ENCODE measurements at regions not wholly inside any gene's neighbourhood (a gene's known extent, or its start where the extent isn't known, plus 50 kb on each side); places are given as distances from the start of the nearest gene placed in this dataset.

- TF ChIP-seq ZNF274 (IDR thresholded peaks at IDR 0.05; ENCODE audit: low read depth, low read length), result no peak
- no peak for TF ChIP-seq YY1 (IDR thresholded peaks at IDR 0.05; ENCODE audit: insufficient read depth, insufficient read length)
- TF ChIP-seq SUZ12 (IDR thresholded peaks at IDR 0.05; ENCODE audit: extremely low read depth, insufficient read depth, insufficient read length), result no peak
Measured at GRCh38 chr2:100755441-100755840, 64.5 kb upstream of the NPAS2 start.

Data from NT2/D1 (cell line).